HepG2 (cell line): ENCODE measurements at regions not wholly inside any gene's neighbourhood (a gene's known extent, or its start where the extent isn't known, plus 50 kb on each side); places are given as distances from the start of the nearest gene placed in this dataset.

Experiments used
- ARID3A ChIP-seq: IDR thresholded peaks from 2 replicates; pipeline ENCODE4 v1.6.1; 2012; ENCODE audit warnings: low read depth, low read length, improper control_type of control experiment
- ATM ChIP-seq: fragments of 450-650 bp; IDR thresholded peaks from 2 replicates; pipeline ENCODE4 v1.7.1; 2017; ENCODE audit warnings: mild to moderate bottlenecking, borderline replicate concordance
- BRF2 ChIP-seq: sonication (generic); formaldehyde crosslinking; IDR thresholded peaks from 2 replicates; pipeline ENCODE4 v1.8.1; 2022; ENCODE audit warnings: mild to moderate bottlenecking, missing genetic modification reagents
- MAFF ChIP-seq: IDR thresholded peaks from 2 replicates; pipeline ENCODE4 v1.6.1; 2011; ENCODE audit warnings: low read depth, low read length, improper control_type of control experiment
- MTERF4 ChIP-seq: sonication (generic); formaldehyde crosslinking; IDR thresholded peaks from 2 replicates; pipeline ENCODE4 v1.8.0; 2023; ENCODE audit warnings: mild to moderate bottlenecking, missing genetic modification reagents
- SSRP1 ChIP-seq: IDR thresholded peaks from 2 replicates; pipeline ENCODE4 v1.6.1; 2016; ENCODE audit warnings: control low read depth
- THAP7 ChIP-seq: sonication (generic); formaldehyde crosslinking; IDR thresholded peaks from 2 replicates; pipeline ENCODE4 v1.8.1; 2023; ENCODE audit warnings: mild to moderate bottlenecking, missing genetic modification reagents
- TMF1 ChIP-seq: sonication (generic); formaldehyde crosslinking; IDR thresholded peaks from 2 replicates; pipeline ENCODE4 v1.8.1; 2022; ENCODE audit warnings: low read depth, missing genetic modification reagents
- ZNF235 ChIP-seq: sonication (generic); formaldehyde crosslinking; IDR thresholded peaks from 2 replicates; pipeline ENCODE4 v1.8.1; 2023; ENCODE audit warnings: mild to moderate bottlenecking, missing genetic modification reagents, borderline replicate concordance
- ZSCAN9 ChIP-seq: IDR thresholded peaks from 2 replicates; pipeline ENCODE4 v1.6.1; 2016; ENCODE audit warnings: borderline replicate concordance
- TF ChIP-seq, protein P1 (sequence below): sonication (generic); formaldehyde crosslinking; IDR thresholded peaks from 2 replicates; pipeline ENCODE4 v1.4.0; 2020; ENCODE audit warnings: missing genetic modification reagents, borderline replicate concordance
- TF ChIP-seq, protein P2 (sequence below): sonication (generic); formaldehyde crosslinking; IDR thresholded peaks from 2 replicates; pipeline ENCODE4 v1.5.0; 2020; ENCODE audit warnings: mild to moderate bottlenecking, missing genetic modification reagents

DNA sequence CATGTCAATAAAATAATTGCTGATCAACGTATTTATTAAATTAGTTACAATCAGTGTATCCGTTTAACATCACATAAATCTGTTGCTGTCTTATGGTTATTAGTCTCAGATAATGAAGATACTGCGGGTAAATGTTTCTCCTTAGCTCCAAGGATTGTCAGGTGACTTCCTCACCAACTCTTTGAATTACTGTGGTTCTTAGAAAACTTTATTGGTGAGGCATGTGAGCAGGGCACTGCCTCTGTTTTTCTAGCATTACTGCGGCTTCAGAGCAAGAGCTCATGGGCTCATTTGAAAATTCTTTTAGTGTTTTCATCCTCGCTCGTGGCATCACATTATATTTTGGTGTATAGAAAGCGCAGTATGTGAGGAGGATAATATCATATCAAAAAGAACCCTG is 555.9 kb downstream of the LMO4 start (continued):
- TF ChIP-seq ARID3A: no peak
- no peak for TF ChIP-seq ATM
- TF ChIP-seq MAFF: no peak
- no peak for TF ChIP-seq ZSCAN9 (CRISPR knock-in tag)
- no peak for TF ChIP-seq MTERF4
- no peak for TF ChIP-seq TMF1 (CRISPR knock-in tag)
- TF ChIP-seq, protein P1, sequence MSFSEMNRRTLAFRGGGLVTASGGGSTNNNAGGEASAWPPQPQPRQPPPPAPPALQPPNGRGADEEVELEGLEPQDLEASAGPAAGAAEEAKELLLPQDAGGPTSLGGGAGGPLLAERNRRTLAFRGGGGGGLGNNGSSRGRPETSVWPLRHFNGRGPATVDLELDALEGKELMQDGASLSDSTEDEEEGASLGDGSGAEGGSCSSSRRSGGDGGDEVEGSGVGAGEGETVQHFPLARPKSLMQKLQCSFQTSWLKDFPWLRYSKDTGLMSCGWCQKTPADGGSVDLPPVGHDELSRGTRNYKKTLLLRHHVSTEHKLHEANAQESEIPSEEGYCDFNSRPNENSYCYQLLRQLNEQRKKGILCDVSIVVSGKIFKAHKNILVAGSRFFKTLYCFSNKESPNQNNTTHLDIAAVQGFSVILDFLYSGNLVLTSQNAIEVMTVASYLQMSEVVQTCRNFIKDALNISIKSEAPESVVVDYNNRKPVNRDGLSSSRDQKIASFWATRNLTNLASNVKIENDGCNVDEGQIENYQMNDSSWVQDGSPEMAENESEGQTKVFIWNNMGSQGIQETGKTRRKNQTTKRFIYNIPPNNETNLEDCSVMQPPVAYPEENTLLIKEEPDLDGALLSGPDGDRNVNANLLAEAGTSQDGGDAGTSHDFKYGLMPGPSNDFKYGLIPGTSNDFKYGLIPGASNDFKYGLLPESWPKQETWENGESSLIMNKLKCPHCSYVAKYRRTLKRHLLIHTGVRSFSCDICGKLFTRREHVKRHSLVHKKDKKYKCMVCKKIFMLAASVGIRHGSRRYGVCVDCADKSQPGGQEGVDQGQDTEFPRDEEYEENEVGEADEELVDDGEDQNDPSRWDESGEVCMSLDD (CRISPR knock-in tag): no peak
- TF ChIP-seq SSRP1 (CRISPR knock-in tag): no peak
- no peak for TF ChIP-seq ZNF235 (CRISPR knock-in tag)
- TF ChIP-seq, protein P2, sequence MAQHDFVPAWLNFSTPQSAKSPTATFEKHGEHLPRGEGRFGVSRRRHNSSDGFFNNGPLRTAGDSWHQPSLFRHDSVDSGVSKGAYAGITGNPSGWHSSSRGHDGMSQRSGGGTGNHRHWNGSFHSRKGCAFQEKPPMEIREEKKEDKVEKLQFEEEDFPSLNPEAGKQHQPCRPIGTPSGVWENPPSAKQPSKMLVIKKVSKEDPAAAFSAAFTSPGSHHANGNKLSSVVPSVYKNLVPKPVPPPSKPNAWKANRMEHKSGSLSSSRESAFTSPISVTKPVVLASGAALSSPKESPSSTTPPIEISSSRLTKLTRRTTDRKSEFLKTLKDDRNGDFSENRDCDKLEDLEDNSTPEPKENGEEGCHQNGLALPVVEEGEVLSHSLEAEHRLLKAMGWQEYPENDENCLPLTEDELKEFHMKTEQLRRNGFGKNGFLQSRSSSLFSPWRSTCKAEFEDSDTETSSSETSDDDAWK (CRISPR knock-in tag): no peak
- TF ChIP-seq BRF2 (CRISPR knock-in tag): no peak
- no peak for TF ChIP-seq THAP7 (CRISPR knock-in tag)
